Endothelial cell (in vitro differentiated cells): ENCODE measurements at regions not wholly inside any gene's neighbourhood (a gene's known extent, or its start where the extent isn't known, plus 50 kb on each side); places are given as distances from the start of the nearest gene placed in this dataset.
"Not testable (repeated sequence)": the region's sequence is repeated elsewhere in the genome, so short reads cannot be mapped to it uniquely, and the experiment has no call there.

ENCODE experiments used
- DNase-seq: peaks from one replicate; pipeline ENCODE4 v3.0.0; 2021; ENCODE audit warnings: low spot score
- H3K27ac Mint-ChIP-seq: one replicate; pipeline ENCODE4 v1.8.0; 2021; ENCODE audit warnings: mixed read lengths, inconsistent platforms; ENCODE audit not compliant: unreplicated experiment
- H3K27me3 Mint-ChIP-seq: one replicate; pipeline ENCODE4 v1.8.0; 2021; ENCODE audit warnings: mild to moderate bottlenecking, moderate library complexity, mixed read lengths, inconsistent platforms; ENCODE audit not compliant: unreplicated experiment
- H3K36me3 Mint-ChIP-seq: one replicate; pipeline ENCODE4 v1.8.0; 2021; ENCODE audit warnings: mild to moderate bottlenecking, low read depth, mixed read lengths, inconsistent platforms; ENCODE audit not compliant: unreplicated experiment
- H3K4me1 Mint-ChIP-seq: one replicate; pipeline ENCODE4 v1.8.0; 2021; ENCODE audit warnings: mild to moderate bottlenecking, mixed read lengths, inconsistent platforms; ENCODE audit not compliant: unreplicated experiment
- H3K4me3 Mint-ChIP-seq: one replicate; pipeline ENCODE4 v1.8.0; 2021; ENCODE audit warnings: mild to moderate bottlenecking, mixed read lengths, inconsistent platforms; ENCODE audit not compliant: unreplicated experiment
- H3K9me3 Mint-ChIP-seq: one replicate; pipeline ENCODE4 v1.8.0; 2021; ENCODE audit warnings: mixed read lengths, inconsistent platforms; ENCODE audit not compliant: unreplicated experiment
- CTCF ChIP-seq: fragments of 200-600 bp; sonication (generic); IDR thresholded peaks from one replicate; pipeline ENCODE4 v1.5.0; 2021; ENCODE audit warnings: antibody characterized with exemption; ENCODE audit not compliant: unreplicated experiment

- H3K4me3 Mint-ChIP-seq = no peak overlapping the region
- H3K27ac Mint-ChIP-seq = no peak overlapping the region
- no peaks in the 10 kb centered on the region for H3K27me3 Mint-ChIP-seq
- TF ChIP-seq CTCF = no peak
- no peaks in the 10 kb centered on the region for H3K36me3 Mint-ChIP-seq
- no peak for DNase-seq
- no peaks in the 10 kb centered on the region for H3K4me1 Mint-ChIP-seq
- peaks cover 8% of the 10 kb centered on the region for H3K9me3 Mint-ChIP-seq
These were observed 347.8 kb upstream of the FRG1 start for GRCh38 chr4:189592890-189593289.

- no peaks in the 10 kb centered on the region for H3K4me1 Mint-ChIP-seq
- no peak for DNase-seq
- peaks cover 4% of the 10 kb centered on the region for H3K27me3 Mint-ChIP-seq
- no peak overlapping the region for H3K4me3 Mint-ChIP-seq
- H3K9me3 Mint-ChIP-seq = peaks cover 9% of the 10 kb centered on the region
- no peak overlapping the region for H3K27ac Mint-ChIP-seq
- no peak for TF ChIP-seq CTCF
- no peaks in the 10 kb centered on the region for H3K36me3 Mint-ChIP-seq
These were observed 343.3 kb upstream of the FRG1 start for GRCh38 chr4:189597341-189597740.

GRCh38 chr4:189600264-189600663 is 340.4 kb upstream of the FRG1 start:
- H3K27me3 Mint-ChIP-seq = peaks cover 4% of the 10 kb centered on the region
- H3K36me3 Mint-ChIP-seq = peaks cover 1% of the 10 kb centered on the region
- DNase-seq = no peak
- no peak overlapping the region for H3K4me3 Mint-ChIP-seq
- no peak overlapping the region for H3K27ac Mint-ChIP-seq
- no peaks in the 10 kb centered on the region for H3K4me1 Mint-ChIP-seq
- TF ChIP-seq CTCF = no peak
- peaks cover 5% of the 10 kb centered on the region for H3K9me3 Mint-ChIP-seq

GRCh38 chr4:189600718-189601435 is 339.8 kb upstream of the FRG1 start:
- TF ChIP-seq CTCF = no peak
- peaks cover 5% of the 10 kb centered on the region for H3K36me3 Mint-ChIP-seq
- peaks cover 5% of the 10 kb centered on the region for H3K9me3 Mint-ChIP-seq
- no peak for DNase-seq
- no peak overlapping the region for H3K27ac Mint-ChIP-seq
- no peaks in the 10 kb centered on the region for H3K4me1 Mint-ChIP-seq
- H3K27me3 Mint-ChIP-seq = peaks cover 4% of the 10 kb centered on the region
- H3K4me3 Mint-ChIP-seq = no peak overlapping the region

GRCh38 chr4:189602827-189603226 is 337.8 kb upstream of the FRG1 start:
- H3K9me3 Mint-ChIP-seq, H3K27me3 Mint-ChIP-seq, H3K27ac Mint-ChIP-seq, H3K4me1 Mint-ChIP-seq, H3K36me3 Mint-ChIP-seq, DNase-seq, H3K4me3 Mint-ChIP-seq: not testable (repeated sequence)

GRCh38 chr4:189610571-189610970 is 330.1 kb upstream of the FRG1 start:
- DNase-seq, H3K4me3 Mint-ChIP-seq, H3K4me1 Mint-ChIP-seq, H3K36me3 Mint-ChIP-seq, H3K27me3 Mint-ChIP-seq, H3K27ac Mint-ChIP-seq: not testable (repeated sequence)
- H3K9me3 Mint-ChIP-seq = peaks cover 20% of the 10 kb centered on the region
